Upper lobe of right lung (tissue), 1 donor: ENCODE measurements at regions not wholly inside any gene's neighbourhood (a gene's known extent, or its start where the extent isn't known, plus 50 kb on each side); places are given as distances from the start of the nearest gene placed in this dataset.

Experiments
- ATAC-seq: fragments of 200-7000 bp; cut with Tn5 transposase; one replicate; pipeline ENCODE4 v1.9.1; 2020; ENCODE audit warnings: mild to moderate bottlenecking, moderate library complexity
- DNase-seq: peaks from one replicate; pipeline ENCODE4 v3.0.0-alpha.2; 2020
- H3K27ac ChIP-seq: fragments of 200-600 bp; one replicate; pipeline ENCODE4 v1.8.0; 2022
- H3K27me3 ChIP-seq: fragments of 200-600 bp; one replicate; pipeline ENCODE4 v1.8.0; 2022; ENCODE audit warnings: mild to moderate bottlenecking
- H3K36me3 ChIP-seq: fragments of 200-600 bp; one replicate; pipeline ENCODE4 v1.8.0; 2022
- H3K4me1 ChIP-seq: fragments of 200-600 bp; one replicate; pipeline ENCODE4 v1.8.0; 2022
- H3K4me3 ChIP-seq: fragments of 200-600 bp; one replicate; pipeline ENCODE4 v1.8.0; 2022; ENCODE audit warnings: mild to moderate bottlenecking
- H3K9me3 ChIP-seq: fragments of 200-600 bp; one replicate; pipeline ENCODE4 v1.8.0; 2022
- CTCF ChIP-seq: fragments of 200-600 bp; IDR thresholded peaks from one replicate; pipeline ENCODE4 v1.8.0; 2022; ENCODE audit warnings: antibody characterized with exemption
- intact Hi-C: fragments of 100-400 bp; cut with DNase I; formaldehyde crosslinking; loops from one replicate; pipeline ENCODE4 v1.11.0; 2022
- donor health status: DM: no; HTN: yes; CAD: no; lungs with severe emphysema.

GRCh38 chr5:33339413-33339812, 101.4 kb upstream of the TARS1 start:
- no peaks in the 10 kb centered on the region for H3K27me3 ChIP-seq
- H3K9me3 ChIP-seq, result no peaks in the 10 kb centered on the region
- DNase-seq (no peak), ATAC-seq (no peak)
- H3K36me3 ChIP-seq, result no peaks in the 10 kb centered on the region
- no peak for TF ChIP-seq CTCF
- intact Hi-C loops, result no loop called here
- no peak overlapping the region for H3K4me3 ChIP-seq
- H3K27ac ChIP-seq, result no peak overlapping the region
- H3K4me1 ChIP-seq, result peaks cover 9% of the 10 kb centered on the region

- no peak for ATAC-seq
- Histone ChIP-seq H3K27me3 (no peaks in the 10 kb centered on the region), H3K36me3 (no peaks in the 10 kb centered on the region), H3K4me1 (peaks cover 9% of the 10 kb centered on the region), H3K4me3 (no peak overlapping the region), H3K9me3 (no peaks in the 10 kb centered on the region), H3K27ac (no peak overlapping the region)
- DNase-seq, result no peak
- no peak for TF ChIP-seq CTCF
- intact Hi-C loops, result no loop called here
Observed at GRCh38 chr5:33340195-33340594, 100.6 kb upstream of the TARS1 start.

- no peak for TF ChIP-seq CTCF
- ATAC-seq (no peak), DNase-seq (no peak)
- no peaks in the 10 kb centered on the region for H3K36me3 ChIP-seq
- peaks cover 9% of the 10 kb centered on the region for H3K4me1 ChIP-seq
- no peaks in the 10 kb centered on the region for H3K9me3 ChIP-seq
- no peak overlapping the region for H3K4me3 ChIP-seq
- no peaks in the 10 kb centered on the region for H3K27me3 ChIP-seq
- H3K27ac ChIP-seq, result no peak overlapping the region
- intact Hi-C loops, result no loop called here
Observed at GRCh38 chr5:33341351-33341750, 99.4 kb upstream of the TARS1 start.

GRCh38 chr5:33343676-33344327, 97.0 kb upstream of the TARS1 start:
- H3K4me1 ChIP-seq, result peaks cover under 1% of the 10 kb centered on the region
- no peak overlapping the region for H3K4me3 ChIP-seq
- no peak for TF ChIP-seq CTCF
- no peak overlapping the region for H3K27ac ChIP-seq
- no peaks in the 10 kb centered on the region for H3K9me3 ChIP-seq
- no peaks in the 10 kb centered on the region for H3K36me3 ChIP-seq
- no peaks in the 10 kb centered on the region for H3K27me3 ChIP-seq
- intact Hi-C loops, result no loop called here
- DNase-seq (no peak), ATAC-seq (no peak)

- no peak for DNase-seq
- Histone ChIP-seq H3K4me1 (no peaks in the 10 kb centered on the region), H3K9me3 (no peaks in the 10 kb centered on the region), H3K36me3 (no peaks in the 10 kb centered on the region), H3K27me3 (no peaks in the 10 kb centered on the region), H3K27ac (no peak overlapping the region), H3K4me3 (no peak overlapping the region)
- no peak for TF ChIP-seq CTCF
- intact Hi-C loops, result no loop called here
- ATAC-seq, result no peak
Observed at GRCh38 chr5:33346534-33346933, 94.2 kb upstream of the TARS1 start.

- Histone ChIP-seq H3K4me1 (peaks cover 29% of the 10 kb centered on the region), H3K27ac (no peak overlapping the region), H3K27me3 (no peaks in the 10 kb centered on the region), H3K4me3 (no peak overlapping the region), H3K9me3 (no peaks in the 10 kb centered on the region), H3K36me3 (no peaks in the 10 kb centered on the region)
- DNase-seq (no peak), ATAC-seq (no peak)
- no peak for TF ChIP-seq CTCF
- intact Hi-C loops, result no loop called here
Observed at GRCh38 chr5:33361781-33362180, 79.0 kb upstream of the TARS1 start.
